Retinal pigment epithelial cell (primary cell): ENCODE measurements at regions not wholly inside any gene's neighbourhood (a gene's known extent, or its start where the extent isn't known, plus 50 kb on each side); places are given as distances from the start of the nearest gene placed in this dataset.

ENCODE experiments used
- DNase-seq: peaks from one replicate; pipeline ENCODE4 v3.0.0-alpha.2; 2010; ENCODE audit warnings: low read depth
- H3K4me3 ChIP-seq: 2 replicates; pipeline ENCODE4 v1.5.1; 2011; ENCODE audit warnings: mild to moderate bottlenecking, low read length, control low read depth, moderate library complexity
- TF ChIP-seq, protein P1 (sequence below): conservative IDR thresholded peaks from 2 replicates; pipeline ENCODE4 v1.5.1; 2011; ENCODE audit warnings: low read depth, low read length, control low read depth, inconsistent platforms

- TF ChIP-seq, protein P1, sequence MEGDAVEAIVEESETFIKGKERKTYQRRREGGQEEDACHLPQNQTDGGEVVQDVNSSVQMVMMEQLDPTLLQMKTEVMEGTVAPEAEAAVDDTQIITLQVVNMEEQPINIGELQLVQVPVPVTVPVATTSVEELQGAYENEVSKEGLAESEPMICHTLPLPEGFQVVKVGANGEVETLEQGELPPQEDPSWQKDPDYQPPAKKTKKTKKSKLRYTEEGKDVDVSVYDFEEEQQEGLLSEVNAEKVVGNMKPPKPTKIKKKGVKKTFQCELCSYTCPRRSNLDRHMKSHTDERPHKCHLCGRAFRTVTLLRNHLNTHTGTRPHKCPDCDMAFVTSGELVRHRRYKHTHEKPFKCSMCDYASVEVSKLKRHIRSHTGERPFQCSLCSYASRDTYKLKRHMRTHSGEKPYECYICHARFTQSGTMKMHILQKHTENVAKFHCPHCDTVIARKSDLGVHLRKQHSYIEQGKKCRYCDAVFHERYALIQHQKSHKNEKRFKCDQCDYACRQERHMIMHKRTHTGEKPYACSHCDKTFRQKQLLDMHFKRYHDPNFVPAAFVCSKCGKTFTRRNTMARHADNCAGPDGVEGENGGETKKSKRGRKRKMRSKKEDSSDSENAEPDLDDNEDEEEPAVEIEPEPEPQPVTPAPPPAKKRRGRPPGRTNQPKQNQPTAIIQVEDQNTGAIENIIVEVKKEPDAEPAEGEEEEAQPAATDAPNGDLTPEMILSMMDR = no peak
Measured at GRCh38 chr7:118026791-118027190, 153.6 kb upstream of the CTTNBP2 start.

GRCh38 chr7:118028226-118028625 lies 155.0 kb upstream of the CTTNBP2 start:
- no peak for DNase-seq
- TF ChIP-seq, protein P1 = no peak
- H3K4me3 ChIP-seq = no peak overlapping the region

More at GRCh38 chr7:118026791-118027190, 153.6 kb upstream of the CTTNBP2 start:
- H3K4me3 ChIP-seq = no peak overlapping the region
- DNase-seq = no peak

- TF ChIP-seq, protein P1 = no peak
- DNase-seq = peak; percentile 50
Measured at GRCh38 chr7:118029826-118030422, 154.0 kb upstream of the LSM8 start.

GRCh38 chr7:118033273-118033672 lies 150.7 kb upstream of the LSM8 start:
- no peak overlapping the region for H3K4me3 ChIP-seq
- DNase-seq = no peak
- TF ChIP-seq, protein P1 = no peak

More at GRCh38 chr7:118029826-118030422, 154.0 kb upstream of the LSM8 start:
- H3K4me3 ChIP-seq = no peak overlapping the region

- TF ChIP-seq, protein P1 = no peak
- no peak for DNase-seq
- no peak overlapping the region for H3K4me3 ChIP-seq
Measured at GRCh38 chr7:118039963-118040489, 143.9 kb upstream of the LSM8 start.

DNA sequence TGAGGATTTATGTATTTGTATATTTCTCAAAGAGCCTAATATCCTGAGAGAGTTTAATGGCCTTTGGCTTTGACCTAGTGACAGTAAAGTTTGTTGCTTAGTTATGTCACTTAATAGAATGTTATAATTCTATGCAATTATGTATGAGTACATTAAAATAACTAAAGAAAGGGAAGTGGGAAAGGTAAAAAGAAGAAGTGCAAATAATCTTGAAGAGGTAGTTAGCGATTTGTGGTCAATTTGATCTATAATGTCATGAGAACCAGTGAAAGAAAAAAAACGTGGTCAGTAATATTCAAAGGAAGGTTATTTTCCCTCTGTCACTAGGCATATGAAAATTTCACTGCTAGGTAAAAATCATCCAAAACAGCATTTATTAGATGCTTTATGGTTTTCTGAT lies 143.4 kb upstream of the LSM8 start:
- TF ChIP-seq, protein P1 = no peak
- H3K4me3 ChIP-seq = no peak overlapping the region
- no peak for DNase-seq

GRCh38 chr7:118041251-118041878 lies 142.6 kb upstream of the LSM8 start:
- DNase-seq = no peak
- no peak overlapping the region for H3K4me3 ChIP-seq
- TF ChIP-seq, protein P1 = no peak
